ENCODE measurements at regions not wholly inside any gene's neighbourhood (a gene's known extent, or its start where the extent isn't known, plus 50 kb on each side); places are given as distances from the start of the nearest gene placed in this dataset.

- TF ChIP-seq GATA2 (IDR thresholded peaks at IDR 0.05; ENCODE audit: low read depth, low read length) = no peak
- TF ChIP-seq GATA3 (IDR thresholded peaks at IDR 0.05; ENCODE audit: low read depth, low read length) = no peak
These were observed 187.9 kb downstream of the MTCL1 start for GRCh38 chr18:8893221-8893620.
